ENCODE measurements at regions not wholly inside any gene's neighbourhood (a gene's known extent, or its start where the extent isn't known, plus 50 kb on each side); places are given as distances from the start of the nearest gene placed in this dataset.

- Histone ChIP-seq H3K27ac (no peak overlapping the region), H3K4me3 (no peak overlapping the region), H3K9me3 (no peaks in the 10 kb centered on the region), H3K27me3 (no peaks in the 10 kb centered on the region), H3K4me1 (no peaks in the 10 kb centered on the region), H3K36me3 (no peaks in the 10 kb centered on the region)
- DNase-seq, result no peak
- 76% methylated on average over 8 of the region's 8 CpGs for WGBS (ENCODE audit: insufficient coverage, low coverage, low lambda C conversion rate, missing lambda C conversion rate)
- ATAC-seq, result no peak
- intact Hi-C loops (cut with DNase I), result no loop called here
- TF ChIP-seq CTCF (IDR thresholded peaks at IDR 0.05) (no peak), POLR2A (IDR thresholded peaks at IDR 0.05) (no peak)
These were observed 165.7 kb upstream of the KL start for GRCh38 chr13:32850316-32851052.

- no peak for TF ChIP-seq POLR2A (IDR thresholded peaks at IDR 0.05)
- TF ChIP-seq CTCF (IDR thresholded peaks at IDR 0.05), result no peak
- H3K36me3 ChIP-seq, result no peaks in the 10 kb centered on the region
- DNase-seq (no peak), ATAC-seq (no peak)
- no peak overlapping the region for H3K4me3 ChIP-seq
- H3K4me1 ChIP-seq, result no peaks in the 10 kb centered on the region
- no peak overlapping the region for H3K27ac ChIP-seq
- intact Hi-C loops (cut with DNase I), result no loop called here
- WGBS (ENCODE audit: insufficient coverage, low coverage, low lambda C conversion rate, missing lambda C conversion rate), result 59% methylated on average over 8 of the region's 8 CpGs
- no peaks in the 10 kb centered on the region for H3K27me3 ChIP-seq
- no peaks in the 10 kb centered on the region for H3K9me3 ChIP-seq
These were observed 164.8 kb upstream of the KL start for GRCh38 chr13:32851083-32852069.

- Histone ChIP-seq H3K36me3 (no peaks in the 10 kb centered on the region), H3K27me3 (no peaks in the 10 kb centered on the region), H3K4me1 (no peaks in the 10 kb centered on the region), H3K9me3 (no peaks in the 10 kb centered on the region), H3K4me3 (no peak overlapping the region), H3K27ac (no peak overlapping the region)
- no peak for TF ChIP-seq CTCF (IDR thresholded peaks at IDR 0.05)
- no peak for TF ChIP-seq POLR2A (IDR thresholded peaks at IDR 0.05)
- 94% methylated on average over 1 of the region's 1 CpG for WGBS (ENCODE audit: insufficient coverage, low coverage, low lambda C conversion rate, missing lambda C conversion rate)
- intact Hi-C loops (cut with DNase I), result no loop called here
- DNase-seq (no peak), ATAC-seq (no peak)
These were observed 163.7 kb upstream of the KL start for GRCh38 chr13:32852526-32852925.

GRCh38 chr13:32857077-32857476, 159.1 kb upstream of the KL start:
- no peaks in the 10 kb centered on the region for H3K4me1 ChIP-seq
- WGBS (ENCODE audit: insufficient coverage, low coverage, low lambda C conversion rate, missing lambda C conversion rate), result 67% methylated on average over 2 of the region's 2 CpGs
- no peak overlapping the region for H3K27ac ChIP-seq
- H3K27me3 ChIP-seq, result no peaks in the 10 kb centered on the region
- H3K36me3 ChIP-seq, result no peaks in the 10 kb centered on the region
- ATAC-seq, result no peak
- intact Hi-C loops (cut with DNase I), result no loop called here
- no peak for TF ChIP-seq CTCF (IDR thresholded peaks at IDR 0.05)
- TF ChIP-seq POLR2A (IDR thresholded peaks at IDR 0.05), result no peak
- DNase-seq, result no peak
- H3K9me3 ChIP-seq, result no peaks in the 10 kb centered on the region
- no peak overlapping the region for H3K4me3 ChIP-seq
